Left hindlimb (tissue), 1 donor: ENCODE measurements at regions not wholly inside any gene's neighbourhood (a gene's known extent, or its start where the extent isn't known, plus 50 kb on each side); places are given as distances from the start of the nearest gene placed in this dataset.
"Not testable (repeated sequence)": the region's sequence is repeated elsewhere in the genome, so short reads cannot be mapped to it uniquely, and the experiment has no call there.

ENCODE experiments used
- DNase-seq: peaks from one replicate; pipeline ENCODE4 v3.0.0-alpha.2; 2018

DNA sequence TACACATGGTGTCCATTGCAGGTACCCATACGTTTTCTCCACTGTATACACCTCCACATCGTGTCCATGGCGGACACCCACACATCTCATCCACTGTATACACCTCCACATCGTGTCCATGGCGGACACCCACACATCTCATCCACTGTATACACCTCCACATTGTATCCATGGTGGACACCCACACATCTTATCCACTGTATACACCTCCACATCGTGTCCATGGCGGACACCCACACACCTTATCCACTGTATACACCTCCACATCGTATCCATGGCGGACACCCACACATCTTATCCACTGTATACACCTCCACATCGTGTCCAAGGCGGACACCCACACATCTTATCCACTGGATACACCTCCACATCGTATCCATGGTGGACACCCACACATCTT is 50.4 kb upstream of the TTC34 start:
- DNase-seq = not testable (repeated sequence)

DNA sequence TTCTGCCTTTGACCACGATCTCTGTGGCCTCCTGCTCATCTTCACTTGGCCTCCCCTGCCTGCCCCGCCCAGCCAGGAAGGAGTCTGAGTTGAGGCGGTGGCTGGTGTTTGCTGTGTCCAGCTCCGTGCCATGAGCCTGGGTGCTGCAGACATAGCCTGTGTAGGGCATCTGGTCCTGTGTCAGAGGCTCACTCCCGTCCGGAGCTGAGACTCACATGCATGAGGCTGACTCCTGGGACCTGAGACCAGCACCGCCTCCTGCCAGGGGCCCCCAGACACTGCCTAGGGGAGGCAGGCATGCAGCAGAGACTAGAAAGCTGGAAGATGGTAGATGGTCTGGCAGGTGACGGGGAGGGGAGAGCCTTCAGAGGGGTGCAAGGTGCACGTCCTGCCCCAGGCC is 52.2 kb upstream of the TTC34 start:
- no peak for DNase-seq

DNA sequence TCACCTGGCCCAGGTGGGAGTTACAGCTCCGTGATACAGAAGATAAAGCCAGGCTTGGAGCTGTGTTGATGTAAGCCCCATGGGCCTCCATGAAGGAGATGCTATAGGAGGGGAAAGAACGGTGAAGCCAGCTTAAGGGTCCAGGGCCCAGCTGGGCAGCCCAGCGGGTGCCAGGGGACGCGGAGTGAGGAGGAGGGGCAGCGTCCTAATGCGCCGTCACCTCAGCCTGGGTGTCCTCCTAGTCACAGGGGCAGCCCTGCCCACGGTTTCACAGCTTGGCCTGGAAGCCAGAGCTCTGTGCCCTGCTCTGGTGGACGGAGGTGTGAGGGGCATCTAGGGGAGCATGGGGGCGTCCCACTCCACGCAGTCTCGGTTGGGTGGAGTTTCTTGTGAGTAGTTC is 52.7 kb upstream of the TTC34 start:
- no peak for DNase-seq

DNA sequence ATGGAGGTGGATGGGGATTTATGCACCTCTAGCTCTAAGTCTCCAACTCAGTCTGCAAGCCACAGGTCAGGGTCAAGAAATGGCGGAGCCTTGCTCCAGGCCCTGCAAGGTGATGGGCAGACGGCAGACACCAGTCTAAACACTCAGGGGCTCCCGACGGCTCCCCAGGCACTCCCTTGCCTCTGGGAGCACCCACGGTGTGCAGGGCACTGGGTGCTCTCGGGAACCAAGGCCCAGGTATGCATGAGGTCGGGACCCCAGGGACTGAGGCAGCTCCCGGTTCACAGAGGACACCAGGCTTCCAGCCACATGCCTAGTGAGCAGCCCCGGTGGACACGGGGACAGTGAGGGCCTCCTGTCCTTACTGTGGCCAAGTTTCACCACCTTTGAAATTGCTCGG is 53.1 kb upstream of the TTC34 start:
- DNase-seq = no peak

DNA sequence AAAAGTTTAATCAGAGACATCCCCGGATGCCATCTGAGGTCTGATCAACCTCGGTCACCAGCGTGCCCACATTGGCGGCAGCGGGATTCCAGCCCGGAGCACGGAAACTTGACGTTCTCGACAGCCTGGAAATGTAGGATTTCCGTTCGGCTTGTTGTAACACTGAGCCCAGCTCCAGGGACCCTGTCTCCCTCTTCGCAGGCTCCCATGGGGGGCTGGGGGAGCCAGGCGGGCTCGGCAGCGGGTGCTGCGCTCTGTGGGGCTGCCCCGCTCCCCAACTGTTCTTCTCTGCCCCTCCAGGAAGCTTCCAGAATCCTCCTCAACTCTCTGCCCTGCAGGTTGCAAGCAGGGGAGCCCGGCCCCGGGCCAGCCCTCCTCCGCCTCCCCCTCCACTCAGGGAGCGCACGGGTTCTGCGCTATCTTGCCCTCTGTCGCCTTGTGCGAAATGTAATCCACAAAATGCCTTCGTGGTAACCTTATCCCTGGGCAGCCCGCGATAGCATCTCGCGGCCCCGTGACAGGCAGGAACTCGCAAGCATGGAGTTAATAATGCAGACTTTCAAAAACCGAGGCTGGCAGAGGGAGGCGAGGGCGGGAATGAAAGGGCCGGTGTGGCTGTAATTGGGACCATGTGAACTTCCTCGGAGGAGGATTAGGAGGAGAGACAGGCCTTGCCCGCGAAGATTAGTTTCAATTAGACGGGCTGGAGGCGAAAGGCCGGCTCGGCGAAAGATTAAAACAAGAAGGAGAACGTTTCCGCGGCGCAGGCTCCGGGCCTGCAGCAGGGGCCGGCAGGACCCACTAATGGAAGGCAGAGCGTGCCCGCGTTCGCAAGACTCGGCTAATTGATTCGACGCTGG is 53.9 kb upstream of the TTC34 start:
- DNase-seq = no peak

DNA sequence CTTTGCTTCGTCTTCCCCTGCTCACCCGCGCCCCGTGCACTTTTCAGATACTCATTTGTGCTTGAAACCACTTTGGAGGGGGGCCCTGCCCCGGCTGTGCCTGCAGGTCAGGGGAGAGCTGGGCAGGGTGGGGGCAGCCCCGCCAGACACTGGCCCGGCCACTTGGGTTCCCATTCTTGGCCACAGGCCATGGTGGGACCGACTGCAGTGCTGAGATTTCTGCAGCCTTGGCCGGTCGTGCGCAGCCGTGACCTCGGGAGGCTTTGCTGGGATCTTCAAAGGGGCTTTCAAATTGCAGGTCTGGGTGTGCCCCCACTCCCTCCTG is 54.5 kb upstream of the TTC34 start:
- no peak for DNase-seq

DNA sequence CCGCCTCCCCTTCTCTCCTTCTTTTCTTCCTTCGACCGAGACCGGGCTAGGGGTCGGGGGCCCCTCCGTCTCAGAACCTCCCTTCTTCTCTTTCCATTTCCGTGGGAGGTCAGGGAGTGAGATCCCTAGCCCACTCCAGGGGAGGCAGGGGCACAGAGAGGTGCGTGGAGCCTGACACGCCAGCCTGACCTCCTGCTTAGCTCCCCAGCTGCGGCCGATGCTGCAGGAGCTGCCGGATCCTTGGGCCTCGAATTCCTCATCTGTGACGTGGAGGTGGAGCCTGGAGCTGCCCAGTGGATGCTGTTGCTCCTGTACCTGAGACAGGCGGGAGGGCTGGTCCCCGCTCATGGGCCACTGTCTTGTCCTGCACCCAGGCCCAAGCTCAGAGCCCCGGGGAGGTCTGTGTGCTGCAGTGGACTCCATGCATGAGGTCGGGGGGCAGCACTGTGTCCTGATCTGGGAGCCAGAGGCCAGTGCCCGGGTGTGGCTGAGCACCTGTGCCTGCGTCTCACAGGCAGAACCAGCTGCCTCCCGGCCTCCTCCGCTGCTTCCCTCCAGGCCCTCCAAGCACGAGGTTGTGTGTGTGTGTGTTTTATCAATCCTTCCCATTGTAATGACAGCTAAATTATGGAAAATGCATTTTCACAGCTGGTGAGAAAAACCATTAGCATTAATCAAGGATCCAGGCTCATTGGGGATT is 55.3 kb upstream of the TTC34 start:
- no peak for DNase-seq

DNA sequence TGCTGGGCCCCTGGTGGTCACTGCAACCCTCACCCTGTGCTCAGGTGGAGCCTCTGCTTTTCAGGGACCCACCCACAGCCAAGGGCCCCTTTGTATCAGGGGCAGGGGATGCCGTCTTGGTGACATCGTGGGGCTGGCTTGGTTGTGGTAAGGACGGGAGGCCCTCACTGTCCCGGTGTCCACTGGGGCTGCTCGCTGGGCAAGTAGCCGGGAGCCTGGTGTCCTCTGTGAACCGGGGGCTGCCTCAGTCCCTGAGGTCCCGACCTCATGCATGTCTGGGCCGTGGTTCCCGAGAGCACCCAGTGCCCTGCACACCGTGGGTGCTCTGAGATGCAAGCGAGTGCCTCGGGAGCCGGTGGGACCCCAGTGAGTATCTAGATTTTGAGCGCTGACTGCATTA is 56.0 kb upstream of the TTC34 start:
- no peak for DNase-seq

DNA sequence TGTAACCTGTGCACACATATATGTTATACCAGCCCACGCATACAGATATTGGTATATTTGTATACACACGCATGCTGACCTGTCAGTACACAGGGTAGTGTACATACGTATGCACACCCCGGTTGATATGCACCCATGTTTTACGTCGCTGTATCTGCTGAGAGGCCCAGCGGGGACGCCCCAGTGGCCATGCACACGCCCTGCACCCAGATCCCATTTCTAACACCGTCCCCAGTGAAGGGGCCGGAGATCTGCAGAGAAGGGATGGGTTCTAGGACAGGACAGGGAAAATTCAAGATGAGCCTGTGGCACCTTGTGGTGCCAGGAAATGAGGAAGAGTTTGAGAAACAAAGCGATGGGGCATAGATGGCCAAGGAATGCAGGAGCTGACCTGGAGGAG is 57.2 kb upstream of the TTC34 start:
- DNase-seq = no peak

DNA sequence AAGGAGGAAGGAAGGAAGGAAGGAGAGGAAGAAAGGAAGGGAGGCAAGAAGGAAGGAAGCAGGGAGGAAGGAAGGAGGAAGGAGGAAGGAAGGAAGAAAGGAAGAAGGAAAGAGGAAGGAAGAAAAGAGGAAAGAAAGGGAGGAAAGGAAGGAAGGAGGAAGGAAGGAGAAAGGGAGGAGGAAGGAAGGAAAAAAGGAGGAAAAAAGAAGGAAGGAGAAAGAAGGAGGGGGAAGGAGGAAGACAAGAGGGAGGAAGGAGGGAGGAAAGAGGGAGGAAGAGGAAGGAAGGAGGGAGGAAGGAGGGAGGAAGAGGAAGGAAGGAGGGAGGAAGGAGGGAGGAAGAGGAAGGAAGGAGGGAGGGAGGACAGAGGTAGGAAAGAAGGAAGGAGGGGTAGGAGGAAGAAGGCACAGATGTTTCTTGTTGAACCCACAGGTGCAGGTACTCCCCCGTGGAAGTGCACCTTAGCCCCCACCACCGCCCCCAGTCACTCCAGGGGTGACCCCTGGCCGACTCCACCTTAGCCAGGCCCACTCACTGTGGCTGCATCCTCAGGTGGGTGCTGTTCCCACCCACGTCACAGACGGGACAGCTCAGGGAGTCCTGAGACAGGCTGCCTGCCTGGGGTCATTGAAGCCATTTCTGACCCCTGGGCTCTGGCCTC is 57.9 kb upstream of the TTC34 start:
- DNase-seq = no peak

DNA sequence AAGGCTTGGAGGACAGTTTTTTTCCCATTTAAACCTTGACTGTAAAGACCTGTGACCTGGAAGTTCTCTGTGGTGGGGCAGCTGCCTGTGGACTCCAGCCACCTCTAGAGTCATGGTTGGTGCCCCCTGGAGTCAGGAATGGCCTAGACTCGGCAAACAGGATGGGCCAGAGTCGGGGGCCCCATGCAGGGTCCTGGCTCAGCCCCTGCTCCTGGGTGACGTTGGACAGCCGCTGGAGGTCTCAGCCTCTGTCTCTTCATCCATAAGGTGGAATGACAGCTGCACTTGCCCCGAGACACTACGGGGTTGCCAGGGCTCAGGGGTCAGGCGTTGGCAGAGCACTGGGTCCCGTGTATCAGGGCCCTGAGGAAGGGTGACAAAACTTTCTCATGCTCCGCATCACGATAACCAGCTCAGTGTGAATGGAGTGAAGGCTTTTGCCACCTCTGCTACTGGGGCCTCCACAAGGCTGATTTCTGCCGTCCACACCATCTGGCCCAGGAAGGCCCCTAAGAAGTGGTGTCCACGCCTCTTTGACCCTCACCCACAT is 58.5 kb upstream of the TTC34 start:
- no peak for DNase-seq

DNA sequence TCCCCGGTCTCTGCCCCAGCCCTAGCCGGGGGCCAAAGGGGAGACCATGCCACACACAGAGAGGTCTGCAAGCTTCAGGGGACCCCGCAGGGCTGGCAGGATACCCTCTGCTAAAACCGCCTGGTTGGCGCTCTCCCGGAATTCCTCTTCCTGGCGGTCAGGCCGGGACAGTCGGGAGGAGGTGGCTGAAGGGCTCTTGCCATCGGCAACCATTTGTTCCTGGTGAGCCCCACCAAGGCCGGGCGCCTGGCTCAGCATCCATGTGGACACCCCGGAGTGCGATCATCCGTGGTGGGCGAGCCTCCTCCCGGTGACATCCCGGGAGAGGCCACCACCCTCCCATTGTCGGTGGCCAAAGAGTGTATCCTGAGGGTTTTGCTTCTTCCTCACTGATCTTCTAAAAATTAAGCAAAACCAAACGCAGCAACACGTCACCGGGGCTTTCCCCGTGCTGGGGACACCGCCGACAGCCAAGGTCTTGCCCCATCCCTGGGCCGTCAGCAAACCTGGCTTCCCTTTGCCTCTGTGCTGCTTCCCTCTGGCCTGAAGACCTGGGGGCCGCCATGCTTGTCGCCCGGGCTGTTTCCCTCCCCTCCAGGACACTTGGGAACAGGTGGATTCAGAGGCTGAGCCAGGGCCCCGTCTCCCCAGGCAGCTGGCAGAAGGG is 59.1 kb upstream of the TTC34 start:
- DNase-seq = no peak

DNA sequence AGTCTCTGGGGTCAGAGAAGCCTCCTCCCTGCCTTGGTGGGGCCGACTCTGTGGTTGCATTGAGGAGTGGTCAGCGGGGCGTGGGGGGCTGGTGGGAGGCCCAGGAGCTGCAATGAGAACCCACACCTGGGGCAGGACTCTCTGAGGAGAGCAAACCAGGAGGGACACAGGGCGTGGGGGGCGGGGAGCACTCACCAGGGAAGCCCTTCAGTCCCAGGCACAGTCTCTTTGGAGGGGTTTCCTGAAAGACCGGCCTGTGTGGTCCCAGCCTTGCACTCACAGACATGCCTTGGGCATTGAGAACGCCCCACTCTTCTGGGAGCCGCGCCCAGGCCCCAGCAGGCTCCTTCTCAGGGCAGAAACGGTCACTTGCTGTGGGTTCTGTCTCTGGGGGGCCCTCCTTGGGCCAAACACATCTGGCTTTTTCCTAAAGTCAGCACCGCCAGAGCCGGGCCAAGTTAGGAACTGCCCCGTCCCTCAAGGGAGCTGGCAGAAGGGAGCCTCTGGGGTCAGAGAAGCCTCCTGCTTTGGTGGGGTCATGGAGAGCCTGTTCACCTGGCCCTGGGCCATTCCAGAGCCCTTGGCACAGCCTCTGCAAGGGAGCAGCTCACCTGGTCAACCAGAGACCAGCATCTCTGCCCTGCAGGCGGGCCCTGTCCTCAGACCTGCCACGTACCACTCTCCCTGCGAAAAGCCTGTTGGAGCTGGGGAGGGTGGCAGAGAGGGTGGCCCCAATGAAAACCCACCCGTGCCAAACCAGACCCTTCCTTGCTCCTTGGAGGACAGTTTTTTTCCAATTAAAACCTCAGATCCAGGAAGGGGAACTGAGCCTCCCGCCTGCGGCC is 59.9 kb upstream of the TTC34 start:
- DNase-seq = no peak

DNA sequence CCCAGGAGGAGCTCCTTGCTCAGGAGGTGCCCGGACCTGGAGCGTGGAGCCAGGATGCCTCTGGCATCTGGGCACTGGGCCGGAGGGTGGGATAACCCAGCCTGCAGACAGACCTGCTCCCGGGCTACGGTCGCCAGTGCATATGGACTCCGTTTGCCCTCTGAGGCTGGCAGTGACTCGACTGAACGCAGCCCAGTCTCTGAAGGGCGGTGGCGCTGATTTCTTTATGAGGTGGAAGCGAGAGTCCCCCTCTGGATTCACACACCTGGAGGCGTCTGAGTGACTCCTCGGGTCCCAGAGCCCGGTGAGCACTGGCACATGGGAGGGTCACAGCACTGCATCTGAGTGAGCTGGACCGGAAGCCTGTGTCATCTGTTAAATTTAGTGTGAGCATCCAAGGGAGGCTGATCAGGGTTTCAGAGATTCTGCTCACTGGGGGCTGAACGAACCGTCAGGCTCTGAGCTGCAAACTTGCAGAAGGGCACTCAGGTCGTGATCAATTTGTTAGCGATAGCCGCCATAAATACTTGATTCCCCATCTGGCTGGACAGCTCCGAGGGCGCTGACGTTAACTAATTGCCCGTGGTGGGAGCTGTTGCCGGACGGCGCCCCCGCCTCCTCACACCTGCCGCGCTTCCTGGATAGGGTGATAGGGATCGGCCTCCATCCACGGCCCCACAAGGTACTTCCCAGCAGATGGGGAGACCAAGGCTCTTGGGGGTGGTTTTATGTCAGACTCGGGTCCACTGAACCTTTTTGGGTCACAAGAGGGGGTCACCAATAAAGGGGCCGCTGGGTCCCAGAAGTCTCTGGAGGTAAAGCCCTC is 60.7 kb upstream of the TTC34 start:
- DNase-seq = no peak

DNA sequence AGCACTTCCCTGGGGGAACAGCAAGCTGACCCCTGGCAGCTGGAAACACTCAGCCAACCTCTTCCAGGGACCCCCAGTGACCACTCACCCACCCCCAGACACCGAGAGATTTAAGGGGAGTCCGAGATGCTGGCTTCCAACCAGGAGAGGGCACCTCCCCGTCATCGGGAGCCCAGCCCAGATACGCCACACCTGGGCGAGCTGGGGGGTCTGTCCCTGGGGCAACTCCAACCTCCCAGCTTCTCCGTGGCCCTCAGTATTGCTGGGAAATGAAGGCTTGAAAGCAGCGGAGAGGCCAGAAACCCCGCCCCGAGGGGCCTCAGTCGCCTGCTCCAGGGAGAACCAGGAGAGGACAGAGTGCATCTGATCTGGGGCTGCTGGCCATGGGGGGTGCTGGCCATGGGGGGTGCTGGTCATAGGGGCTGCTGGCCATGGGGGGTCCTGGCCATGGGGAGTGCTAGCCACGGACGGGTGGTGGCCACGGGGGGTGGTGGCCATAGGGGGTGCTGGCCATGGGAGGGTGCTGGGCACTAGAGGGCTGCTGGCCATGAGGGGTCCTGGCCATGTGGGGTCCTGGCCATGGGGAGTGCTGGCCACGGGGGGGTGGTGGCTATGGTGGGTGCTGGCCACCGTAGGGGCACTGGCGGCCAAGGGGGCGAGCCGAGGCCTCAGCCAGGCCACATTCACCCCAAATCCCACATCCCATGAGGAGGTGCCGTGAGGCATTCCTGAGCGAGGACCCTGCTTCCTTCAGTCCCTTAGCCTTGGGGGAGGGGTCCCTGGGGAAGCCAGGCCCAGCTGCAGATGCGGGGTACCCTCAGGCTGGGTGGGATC is 61.5 kb upstream of the TTC34 start:
- DNase-seq = no peak

DNA sequence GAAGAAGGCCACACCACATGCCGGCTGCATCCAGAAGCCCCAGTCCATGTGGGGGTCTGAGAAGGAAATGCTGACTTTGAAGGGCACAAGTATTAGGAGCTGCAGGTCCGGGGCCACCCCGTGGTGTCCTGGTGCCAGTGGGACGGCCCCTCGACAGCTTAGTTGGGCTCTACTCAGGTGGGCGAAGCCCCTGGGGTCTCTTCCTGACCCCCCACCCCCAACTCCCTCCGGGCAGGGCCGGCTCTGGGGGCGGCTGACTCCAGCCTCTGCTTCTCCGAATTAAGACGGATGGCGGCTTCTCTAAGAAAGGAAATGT is 62.1 kb upstream of the TTC34 start:
- DNase-seq = no peak

DNA sequence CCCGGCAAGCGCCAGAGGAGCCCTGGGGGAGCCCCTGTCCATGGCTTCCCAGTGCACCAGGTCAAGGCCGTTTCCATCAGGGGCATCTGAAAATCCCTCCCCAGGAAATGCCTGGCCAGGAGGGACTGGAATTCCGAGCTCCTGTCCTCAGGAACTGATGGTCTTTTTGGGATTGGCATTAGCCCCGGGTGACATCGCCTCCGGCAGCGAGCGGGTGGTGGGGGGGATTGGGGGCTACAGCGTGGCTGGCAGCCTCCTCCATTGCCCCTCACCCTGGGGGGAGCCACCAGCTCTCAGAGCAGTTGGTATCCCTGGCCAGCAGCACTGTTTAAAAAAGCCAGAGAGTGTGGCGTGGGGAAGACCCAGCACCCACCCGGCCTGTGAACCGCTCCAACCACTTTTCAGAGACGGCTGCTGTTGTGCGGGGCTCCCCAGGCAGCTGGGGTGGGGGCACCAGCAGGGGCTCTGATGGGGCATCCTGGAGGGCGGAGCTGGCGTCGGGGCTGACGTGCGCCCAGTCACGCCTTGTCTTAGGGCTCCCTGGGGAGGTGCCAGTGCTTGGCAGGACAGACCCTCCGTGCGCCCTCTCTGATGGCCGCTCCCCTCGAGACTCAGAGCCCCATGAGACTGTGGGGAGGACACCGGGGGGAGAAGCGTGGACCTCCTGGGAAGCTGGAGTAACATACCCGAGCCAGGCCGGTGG is 62.9 kb upstream of the TTC34 start:
- no peak for DNase-seq

DNA sequence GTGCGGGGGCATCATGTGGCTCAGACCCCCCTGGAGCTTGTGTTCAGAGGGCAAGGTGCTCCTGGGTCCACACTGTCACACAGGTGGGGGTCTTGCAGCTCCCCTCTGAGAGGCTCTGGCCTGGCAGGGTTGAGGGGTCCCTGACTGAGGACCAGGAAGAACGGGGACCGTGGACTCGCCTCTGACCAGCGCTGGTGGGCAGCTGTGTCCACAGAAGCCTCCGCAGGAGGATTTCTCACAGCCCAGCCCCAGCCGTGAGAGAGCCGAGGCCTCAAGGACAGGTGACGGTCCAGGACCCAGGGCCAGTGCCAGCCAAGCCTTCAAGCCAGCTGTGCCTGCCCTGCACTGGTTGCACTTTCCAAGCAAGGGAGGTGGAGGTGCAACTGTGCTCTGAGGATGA is 63.5 kb upstream of the TTC34 start:
- DNase-seq = no peak

DNA sequence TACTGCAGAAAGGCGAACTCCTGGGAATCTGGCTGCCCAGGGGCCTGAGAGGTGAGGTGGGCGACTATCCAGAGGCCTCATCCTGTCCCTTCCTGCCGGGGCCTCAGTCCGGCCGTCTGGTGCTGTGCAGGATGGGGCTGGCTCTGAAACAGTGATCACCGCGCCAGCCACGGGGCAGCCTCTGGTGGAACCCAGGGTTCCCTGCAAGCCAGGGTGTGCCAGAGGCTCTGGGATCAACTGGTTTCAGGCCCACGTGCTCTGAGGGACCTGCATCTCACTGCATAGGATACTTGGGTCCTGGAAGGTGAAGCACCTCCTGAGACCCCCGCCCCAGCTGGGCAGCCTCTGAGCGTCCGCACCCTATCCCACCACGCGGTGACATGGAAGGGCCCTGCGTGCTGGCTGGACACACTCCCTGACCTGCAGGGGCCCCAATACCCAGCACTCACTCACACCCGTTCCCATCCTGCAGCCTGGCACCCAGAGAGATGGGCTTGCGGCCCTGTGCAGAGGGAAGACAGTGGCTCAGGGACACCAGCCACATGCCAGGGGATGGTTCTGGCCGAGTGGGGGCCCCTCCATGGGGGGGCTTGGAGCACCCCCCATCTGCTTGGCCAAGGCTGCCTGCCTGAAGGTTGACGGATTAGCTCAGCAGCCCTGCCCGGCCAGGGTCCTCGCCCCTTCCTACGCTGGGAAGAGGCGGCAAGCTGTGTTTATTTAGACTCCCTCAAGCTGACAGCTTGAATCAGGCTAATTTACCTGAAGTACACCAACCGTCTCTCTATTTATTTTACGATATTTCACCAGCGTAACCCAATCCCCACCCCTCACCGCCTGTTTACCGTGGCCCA is 64.3 kb upstream of the TTC34 start:
- DNase-seq = no peak
